ENCODE measurements at regions not wholly inside any gene's neighbourhood (a gene's known extent, or its start where the extent isn't known, plus 50 kb on each side); places are given as distances from the start of the nearest gene placed in this dataset.

- TF ChIP-seq CTCF (conservative IDR thresholded peaks at IDR 0.05; ENCODE audit: low read depth in 2 of 2) (no peak), POLR2AphosphoS5 (IDR thresholded peaks at IDR 0.05; ENCODE audit: low read depth) (no peak), CREB1 (CRISPR knock-in tag; IDR thresholded peaks at IDR 0.05; ENCODE audit: low read depth) (no peak), ETS1 (IDR thresholded peaks at IDR 0.05) (no peak)
Observed at GRCh38 chr13:43990021-43990420, 110.3 kb downstream of the LACC1 start.
